ENCODE measurements at regions not wholly inside any gene's neighbourhood (a gene's known extent, or its start where the extent isn't known, plus 50 kb on each side); places are given as distances from the start of the nearest gene placed in this dataset.

DNA sequence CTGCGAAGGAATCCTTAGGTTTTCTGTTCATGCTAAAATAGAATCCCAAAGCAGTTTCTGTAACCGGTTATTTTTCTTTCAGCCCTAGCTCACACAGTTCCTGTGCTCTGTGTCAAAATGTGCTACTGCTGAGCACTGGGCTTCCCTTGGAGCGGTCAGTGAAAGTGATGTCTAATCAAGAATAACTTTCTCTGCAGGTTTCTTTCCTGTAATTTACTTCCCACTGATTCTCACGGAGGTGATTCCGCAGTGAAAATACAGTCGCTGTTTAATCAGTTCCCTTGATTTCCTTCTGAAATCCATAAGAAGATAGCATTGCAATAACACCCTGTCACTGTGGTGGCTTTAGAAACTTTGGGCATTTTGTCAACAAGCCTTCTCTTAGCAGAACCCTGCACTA lies 112.0 kb upstream of the ISL1 start:
- TF ChIP-seq, protein P1, sequence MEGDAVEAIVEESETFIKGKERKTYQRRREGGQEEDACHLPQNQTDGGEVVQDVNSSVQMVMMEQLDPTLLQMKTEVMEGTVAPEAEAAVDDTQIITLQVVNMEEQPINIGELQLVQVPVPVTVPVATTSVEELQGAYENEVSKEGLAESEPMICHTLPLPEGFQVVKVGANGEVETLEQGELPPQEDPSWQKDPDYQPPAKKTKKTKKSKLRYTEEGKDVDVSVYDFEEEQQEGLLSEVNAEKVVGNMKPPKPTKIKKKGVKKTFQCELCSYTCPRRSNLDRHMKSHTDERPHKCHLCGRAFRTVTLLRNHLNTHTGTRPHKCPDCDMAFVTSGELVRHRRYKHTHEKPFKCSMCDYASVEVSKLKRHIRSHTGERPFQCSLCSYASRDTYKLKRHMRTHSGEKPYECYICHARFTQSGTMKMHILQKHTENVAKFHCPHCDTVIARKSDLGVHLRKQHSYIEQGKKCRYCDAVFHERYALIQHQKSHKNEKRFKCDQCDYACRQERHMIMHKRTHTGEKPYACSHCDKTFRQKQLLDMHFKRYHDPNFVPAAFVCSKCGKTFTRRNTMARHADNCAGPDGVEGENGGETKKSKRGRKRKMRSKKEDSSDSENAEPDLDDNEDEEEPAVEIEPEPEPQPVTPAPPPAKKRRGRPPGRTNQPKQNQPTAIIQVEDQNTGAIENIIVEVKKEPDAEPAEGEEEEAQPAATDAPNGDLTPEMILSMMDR (IDR thresholded peaks at IDR 0.05) = no peak
- no peak for TF ChIP-seq POLR2A (IDR thresholded peaks at IDR 0.05)
